GM12873 (cell line): ENCODE measurements at regions not wholly inside any gene's neighbourhood (a gene's known extent, or its start where the extent isn't known, plus 50 kb on each side); places are given as distances from the start of the nearest gene placed in this dataset.

ENCODE experiments used
- TF ChIP-seq, protein P1 (sequence below): IDR thresholded peaks from 2 replicates; pipeline ENCODE4 v1.5.1; 2012; ENCODE audit warnings: low read depth, mild to moderate bottlenecking, moderate library complexity, low read length, control low read depth; ENCODE audit not compliant: insufficient read depth; ENCODE audit errors: missing control alignments

DNA sequence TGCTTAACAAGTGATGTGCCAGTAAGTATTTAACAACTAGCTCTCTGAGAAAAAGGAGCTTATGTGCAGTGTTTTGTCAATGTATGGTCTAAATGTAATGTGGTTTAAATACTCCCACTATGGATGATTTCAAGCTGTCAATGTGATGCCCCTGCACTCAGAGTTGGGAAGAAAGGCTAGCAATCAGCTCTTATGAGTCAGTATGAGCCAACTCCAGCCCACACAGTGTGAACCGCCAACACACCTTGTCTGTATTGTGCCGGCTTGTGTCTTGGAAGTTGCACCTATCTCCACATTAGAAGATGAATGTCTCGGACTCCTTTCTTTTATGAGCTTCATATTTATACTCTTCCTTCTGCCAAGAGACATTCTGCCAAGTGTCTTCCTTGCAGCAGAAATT is 703.8 kb upstream of the RAB6C start:
- TF ChIP-seq, protein P1, sequence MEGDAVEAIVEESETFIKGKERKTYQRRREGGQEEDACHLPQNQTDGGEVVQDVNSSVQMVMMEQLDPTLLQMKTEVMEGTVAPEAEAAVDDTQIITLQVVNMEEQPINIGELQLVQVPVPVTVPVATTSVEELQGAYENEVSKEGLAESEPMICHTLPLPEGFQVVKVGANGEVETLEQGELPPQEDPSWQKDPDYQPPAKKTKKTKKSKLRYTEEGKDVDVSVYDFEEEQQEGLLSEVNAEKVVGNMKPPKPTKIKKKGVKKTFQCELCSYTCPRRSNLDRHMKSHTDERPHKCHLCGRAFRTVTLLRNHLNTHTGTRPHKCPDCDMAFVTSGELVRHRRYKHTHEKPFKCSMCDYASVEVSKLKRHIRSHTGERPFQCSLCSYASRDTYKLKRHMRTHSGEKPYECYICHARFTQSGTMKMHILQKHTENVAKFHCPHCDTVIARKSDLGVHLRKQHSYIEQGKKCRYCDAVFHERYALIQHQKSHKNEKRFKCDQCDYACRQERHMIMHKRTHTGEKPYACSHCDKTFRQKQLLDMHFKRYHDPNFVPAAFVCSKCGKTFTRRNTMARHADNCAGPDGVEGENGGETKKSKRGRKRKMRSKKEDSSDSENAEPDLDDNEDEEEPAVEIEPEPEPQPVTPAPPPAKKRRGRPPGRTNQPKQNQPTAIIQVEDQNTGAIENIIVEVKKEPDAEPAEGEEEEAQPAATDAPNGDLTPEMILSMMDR: no peak

DNA sequence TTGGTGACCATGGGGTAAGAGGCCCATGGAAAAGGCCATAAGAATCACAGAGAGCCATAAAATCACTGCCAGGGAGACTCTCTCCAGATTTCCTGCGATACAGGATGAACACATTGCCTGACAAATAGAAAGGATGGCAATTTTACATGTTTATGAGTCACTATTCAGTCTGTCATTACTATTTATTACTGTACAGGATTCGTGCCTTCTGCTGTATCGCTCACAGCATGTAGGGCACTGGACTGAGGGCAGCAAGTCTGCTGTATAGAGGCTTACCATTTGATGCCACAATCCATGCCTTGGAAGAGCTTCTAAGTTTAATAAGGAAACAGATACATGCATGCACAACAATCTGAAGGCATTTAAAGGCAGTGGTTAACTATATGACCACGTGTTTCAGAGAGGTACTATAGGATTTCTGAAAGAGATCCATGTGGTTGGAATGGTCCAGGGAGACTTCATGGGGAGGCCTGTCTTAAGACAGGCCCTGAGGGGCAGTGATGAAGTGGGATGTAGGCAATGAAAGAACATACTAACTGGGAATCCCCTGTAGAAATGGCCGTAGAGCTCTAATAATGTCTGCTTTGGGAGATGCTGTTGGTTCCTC is 702.4 kb upstream of the RAB6C start:
- TF ChIP-seq, protein P1: no peak

DNA sequence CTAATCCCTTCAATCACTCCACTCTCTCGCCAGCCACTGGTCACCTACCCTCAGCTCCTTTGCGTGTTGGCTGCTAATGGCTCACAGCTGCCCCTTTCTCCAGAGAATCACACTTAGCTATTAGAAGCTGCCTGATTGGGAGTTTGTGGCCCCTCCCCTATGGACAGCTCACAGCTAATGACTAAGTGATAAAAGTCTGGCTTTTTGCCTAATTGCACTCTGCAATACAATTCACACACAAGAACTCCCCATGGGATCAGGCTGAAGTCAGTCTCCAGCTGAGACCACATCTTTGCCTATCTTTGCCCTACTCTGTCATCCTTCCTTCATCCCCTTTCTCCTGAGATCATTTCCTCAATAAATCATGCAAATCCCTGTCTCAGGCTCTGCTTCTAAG is 701.9 kb upstream of the RAB6C start:
- TF ChIP-seq, protein P1: no peak

DNA sequence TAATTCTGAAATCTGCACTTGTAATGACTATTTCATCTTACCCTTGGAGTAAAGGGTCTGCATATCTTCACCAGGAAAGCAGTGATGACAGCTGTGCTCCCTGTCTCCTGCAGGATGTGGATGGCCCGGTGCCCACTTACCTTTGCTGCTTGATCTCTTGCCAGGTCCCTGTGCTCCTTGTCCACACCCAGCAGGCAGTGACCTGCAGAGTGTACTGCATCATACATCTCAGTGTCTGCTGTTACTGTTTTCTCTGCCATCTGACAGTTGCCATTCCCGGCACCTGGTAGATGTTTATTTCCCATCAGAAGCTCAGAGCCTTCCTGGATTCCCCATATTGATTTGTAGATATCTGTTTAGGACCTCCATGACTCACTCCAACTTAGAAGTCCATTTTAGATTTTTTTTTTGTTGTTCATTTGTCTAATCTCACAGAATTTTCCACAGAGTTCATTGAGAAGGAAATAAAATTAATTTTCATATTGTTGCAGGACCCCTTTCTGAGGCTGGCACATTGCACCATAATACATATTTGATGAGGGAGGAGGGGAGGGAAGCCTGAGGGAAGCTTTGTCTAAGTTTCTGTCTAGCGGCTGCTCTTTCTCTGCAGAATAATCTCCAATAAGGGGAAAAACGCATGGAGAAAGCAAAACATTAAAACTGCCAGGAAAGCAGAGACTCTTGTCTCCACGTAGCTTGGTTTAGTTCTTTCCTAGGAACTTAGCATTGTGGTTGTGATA is 697.5 kb upstream of the RAB6C start:
- TF ChIP-seq, protein P1: no peak

DNA sequence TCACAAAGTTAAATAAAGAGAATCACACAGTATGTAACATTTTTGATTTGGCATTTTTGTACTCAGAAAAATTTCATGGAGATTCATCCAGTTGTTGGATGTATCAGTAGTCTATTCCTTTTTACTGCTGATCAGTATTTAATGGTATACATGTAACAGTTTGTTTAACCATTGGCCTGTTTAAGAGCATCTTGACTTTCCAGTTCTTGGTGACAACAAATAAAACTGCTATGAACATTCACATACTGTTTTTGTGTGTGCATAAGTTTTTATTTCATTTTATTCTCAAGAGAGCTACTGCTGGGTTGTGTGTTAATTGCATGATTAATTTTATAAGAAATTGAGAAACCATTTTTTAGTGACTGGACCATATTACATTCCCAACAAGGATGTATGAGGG is 694.5 kb upstream of the RAB6C start:
- TF ChIP-seq, protein P1: no peak

DNA sequence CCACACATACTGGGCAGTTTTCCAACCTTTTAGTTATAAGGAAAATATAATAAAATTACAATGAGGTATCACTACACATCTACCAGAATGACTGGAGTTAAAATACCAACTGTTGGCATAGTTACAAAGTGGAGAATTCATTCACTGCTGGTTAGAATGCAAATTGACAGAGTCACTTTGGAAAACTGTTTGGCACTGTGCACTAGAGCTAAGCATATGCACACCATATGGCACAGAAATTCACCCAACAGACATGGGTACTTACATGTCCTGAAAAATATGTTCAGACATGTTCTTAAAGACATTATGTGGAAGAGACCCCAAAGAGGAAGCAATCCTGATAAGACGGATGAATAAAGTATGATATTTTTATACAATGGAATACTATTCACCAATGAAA is 686.1 kb upstream of the RAB6C start:
- TF ChIP-seq, protein P1: no peak

DNA sequence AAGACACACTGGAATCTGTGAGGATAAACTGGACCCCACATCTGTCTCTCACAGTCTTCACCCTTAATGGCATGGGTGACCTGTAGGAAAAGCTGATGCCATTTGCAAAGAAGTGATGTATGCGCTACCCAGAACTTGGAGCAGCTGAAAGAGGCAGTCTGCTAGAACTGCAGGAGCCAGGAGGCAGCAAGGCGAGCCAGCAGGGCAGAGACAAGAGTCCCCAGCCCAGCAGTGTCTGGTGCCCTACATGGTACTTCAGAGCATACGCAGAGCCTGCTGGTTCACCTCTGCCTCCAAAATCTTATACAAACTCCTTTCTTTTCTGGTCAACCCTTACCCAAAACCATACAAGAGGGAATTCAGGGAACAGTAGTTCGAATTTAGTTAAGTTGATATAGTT is 683.1 kb upstream of the RAB6C start:
- TF ChIP-seq, protein P1: no peak
